GM19395 (cell line): ENCODE measurements at regions not wholly inside any gene's neighbourhood (a gene's known extent, or its start where the extent isn't known, plus 50 kb on each side); places are given as distances from the start of the nearest gene placed in this dataset.

ENCODE experiments used
- ATAC-seq: cut with Tn5 transposase; IDR thresholded peaks from one replicate; pipeline ENCODE4 v1.9.1; 2021; ENCODE audit warnings: mild to moderate bottlenecking, moderate library complexity; ENCODE audit not compliant: unreplicated experiment

DNA sequence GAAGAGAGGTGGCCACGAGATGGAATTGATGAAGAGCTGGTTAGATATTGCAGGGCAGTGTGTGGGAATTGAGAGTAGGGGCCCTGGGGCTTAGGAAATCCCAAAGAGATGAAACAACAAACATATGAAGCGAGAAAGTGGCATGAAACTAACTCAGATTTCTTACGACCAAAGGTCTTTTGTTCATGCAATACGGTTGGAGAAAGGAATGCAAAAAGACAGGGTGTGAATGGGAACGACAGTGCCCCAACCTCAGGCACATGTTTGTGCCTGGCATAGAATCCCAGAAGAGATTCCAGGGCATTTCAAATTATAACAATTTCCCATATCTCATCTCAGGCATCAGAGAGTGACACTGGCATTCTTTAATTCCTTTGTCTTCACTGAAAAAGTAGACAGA lies 199.2 kb downstream of the ACTL7B start:
- ATAC-seq, result no peak

DNA sequence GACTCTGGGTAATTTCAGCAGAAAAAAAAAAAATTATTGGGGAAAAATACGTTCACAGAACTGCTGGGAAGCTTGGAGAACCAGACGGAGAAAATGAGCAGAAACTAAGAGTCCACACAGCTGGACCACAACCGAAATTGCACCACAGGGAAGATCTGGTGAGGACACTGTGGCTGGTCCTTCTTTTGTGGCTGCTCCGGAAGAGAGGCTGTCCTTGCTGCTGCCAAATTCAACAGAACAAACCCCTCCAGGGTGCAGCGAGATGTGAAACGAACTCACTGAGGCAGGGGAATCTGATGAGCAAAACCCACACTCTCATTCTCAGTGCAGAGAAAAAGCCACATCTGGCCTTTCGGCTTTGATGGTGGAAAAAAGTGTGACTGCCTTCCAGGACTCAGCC lies 200.0 kb downstream of the ACTL7B start:
- ATAC-seq, result no peak

DNA sequence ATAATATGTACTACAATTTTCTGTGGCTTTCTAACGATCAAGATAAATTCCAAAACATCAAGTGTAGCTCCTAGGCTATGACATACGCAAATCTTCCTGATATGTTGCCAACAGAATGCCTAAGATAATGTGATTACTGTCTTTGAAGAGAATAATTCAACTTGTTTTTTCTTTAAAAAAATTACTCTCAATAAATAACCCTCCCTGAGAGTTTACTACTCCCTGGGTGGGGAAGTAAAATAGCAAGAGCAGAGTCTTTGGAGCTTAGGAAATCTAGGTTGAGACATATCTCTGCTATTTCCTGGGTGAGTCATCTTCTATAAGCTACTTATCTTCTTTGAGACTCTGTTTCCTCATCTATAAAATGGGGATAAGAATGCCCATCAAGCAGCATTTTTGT lies 201.2 kb downstream of the ACTL7B start:
- no peak for ATAC-seq

DNA sequence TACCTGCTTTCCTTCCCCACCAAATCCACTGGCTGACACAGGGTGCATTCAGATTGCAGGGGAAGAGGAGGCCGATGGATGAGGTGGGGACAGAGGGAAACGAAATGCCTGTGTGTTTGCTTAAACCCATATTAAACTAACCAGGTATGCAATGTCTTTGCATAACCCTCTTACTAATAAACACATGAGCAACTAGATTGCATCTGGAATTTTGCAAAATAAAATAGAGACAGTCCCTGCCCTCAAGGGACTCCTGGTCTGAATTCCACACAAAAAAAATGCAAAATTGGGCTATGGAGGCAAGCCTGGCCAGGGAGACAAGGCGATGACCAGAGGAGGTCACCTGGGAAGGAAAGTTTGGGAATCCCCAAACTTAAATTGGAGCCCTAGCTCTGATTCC lies 202.9 kb downstream of the ACTL7B start:
- no peak for ATAC-seq

DNA sequence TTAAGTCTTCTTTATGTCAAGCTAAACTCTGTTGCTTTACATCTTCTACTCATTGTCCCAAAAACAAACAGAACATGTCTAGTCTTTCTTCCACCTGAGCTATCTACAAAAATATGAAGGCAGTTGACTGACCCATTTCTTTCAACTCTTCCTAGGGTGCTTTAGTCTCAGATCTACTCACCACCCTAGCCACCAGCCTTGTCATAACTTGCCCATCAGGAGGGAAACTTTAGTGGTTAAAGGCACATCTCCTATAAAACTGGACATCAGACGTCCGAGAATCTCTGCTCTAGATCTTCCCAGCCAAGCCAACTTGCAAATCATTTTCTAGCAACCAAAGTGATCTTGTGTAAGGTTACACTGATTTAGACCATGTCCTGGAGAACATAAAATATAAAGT lies 205.0 kb downstream of the ACTL7B start:
- no peak for ATAC-seq

DNA sequence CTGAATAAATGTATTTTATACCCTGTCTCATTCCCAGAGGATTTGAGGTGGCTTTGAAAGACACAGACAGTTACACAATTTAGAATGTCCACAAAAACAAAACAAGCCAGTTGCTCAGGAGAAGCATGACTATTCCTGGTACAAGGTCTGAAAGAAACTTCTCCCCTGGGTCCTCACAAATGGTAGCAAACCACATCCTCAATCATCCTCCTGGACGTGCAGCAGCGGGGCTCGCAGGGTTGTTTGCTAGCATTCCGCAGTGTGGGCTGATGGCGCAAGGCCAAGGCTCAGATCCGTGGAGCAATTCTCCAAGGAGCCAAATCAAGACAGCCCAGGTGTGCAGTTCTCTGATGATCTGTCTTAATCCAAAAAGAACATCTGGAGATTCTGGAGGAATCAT lies 210.3 kb downstream of the ACTL7B start:
- ATAC-seq, result no peak

DNA sequence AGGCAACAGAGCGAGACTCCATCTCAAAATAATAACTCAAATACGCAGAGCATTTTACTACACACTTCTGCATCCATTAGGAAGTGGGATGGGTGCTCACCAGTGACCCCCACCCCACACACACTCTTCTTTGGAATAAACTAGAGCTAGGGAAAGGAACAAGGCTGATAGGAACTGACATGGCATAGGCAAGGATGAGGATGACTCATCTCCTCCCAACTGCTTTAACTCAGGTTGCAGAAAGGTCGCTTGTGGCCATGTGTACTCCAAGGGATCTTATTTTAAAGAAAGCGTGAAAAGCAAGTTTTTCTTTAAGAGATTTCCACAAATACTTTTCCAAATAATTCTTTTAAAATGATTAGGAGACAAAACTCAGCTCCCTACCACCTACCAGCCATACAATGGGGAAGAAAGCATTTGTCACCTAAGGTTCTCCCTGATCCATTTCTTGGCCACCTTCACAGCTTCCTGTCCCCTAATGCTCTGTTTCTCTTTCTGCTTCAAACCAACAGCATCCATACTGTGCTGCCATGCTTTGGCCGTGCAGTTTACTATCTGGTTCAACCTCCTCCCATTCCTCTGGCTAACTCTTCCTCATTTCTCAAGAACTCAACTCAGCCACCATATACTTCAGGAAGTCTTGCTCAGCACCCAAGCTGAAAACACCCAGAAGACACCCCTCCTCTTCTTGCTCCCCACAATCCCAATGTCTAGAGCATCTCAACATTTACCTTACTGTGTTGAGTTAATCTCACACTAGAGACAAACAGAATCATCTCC lies 211.9 kb downstream of the ACTL7B start:
- ATAC-seq, result no peak

DNA sequence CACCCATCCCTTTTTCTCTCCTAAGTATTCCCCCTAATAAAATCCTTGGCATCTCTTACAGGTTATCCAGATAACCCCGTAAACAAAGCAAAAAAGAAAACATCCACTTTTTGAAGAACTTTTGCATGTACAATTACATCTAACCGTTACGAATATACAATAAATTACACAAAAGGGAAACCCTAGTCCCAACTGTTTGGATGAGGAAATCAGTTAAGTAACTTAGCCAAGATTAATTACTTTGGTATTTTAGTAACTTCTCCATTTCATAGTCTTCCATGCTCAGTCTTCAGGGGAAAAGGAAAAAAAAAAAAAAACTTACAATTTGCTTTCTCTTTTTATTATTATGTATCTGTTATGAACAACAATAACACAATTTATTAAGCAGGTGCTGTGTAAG lies 212.9 kb downstream of the ACTL7B start:
- ATAC-seq, result no peak

DNA sequence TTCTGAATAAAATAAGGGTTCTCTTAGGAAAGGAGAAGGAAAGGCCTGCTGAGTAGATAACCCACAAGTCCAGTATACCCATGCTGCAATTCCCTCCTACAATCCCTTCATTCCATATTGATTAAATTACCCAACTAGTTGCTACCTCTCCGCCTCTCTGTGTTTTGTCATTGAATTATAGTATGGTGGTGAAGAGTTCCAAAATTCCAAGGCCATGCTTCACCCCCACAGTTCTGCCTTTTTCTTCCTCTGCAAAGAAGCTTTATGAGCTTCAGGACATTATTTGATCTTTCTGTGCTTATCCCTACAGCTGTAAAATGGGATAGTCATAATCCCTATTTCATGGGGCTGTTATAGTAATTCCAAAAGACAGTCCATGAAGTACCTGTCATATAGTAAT lies 215.6 kb downstream of the ACTL7B start:
- ATAC-seq, result no peak

DNA sequence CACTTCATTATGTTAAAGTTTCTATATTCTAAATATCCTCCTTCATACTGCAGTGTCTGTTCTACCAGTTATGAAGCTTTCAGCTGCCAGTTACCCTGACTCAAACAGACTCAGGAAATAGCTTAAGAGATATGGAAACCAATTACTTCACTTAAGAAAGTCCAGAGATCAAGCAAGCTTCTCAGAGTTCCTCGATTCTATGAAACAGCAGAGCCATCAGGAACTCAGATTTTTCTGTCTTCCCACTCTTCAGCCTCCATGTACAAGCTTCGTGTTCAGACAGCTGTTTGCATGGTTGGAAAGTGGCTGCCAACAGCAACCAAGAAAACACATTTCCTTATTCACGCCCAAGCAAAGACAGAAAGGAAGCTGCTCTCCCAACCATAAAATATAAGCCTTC lies 216.1 kb downstream of the ACTL7B start:
- no peak for ATAC-seq

DNA sequence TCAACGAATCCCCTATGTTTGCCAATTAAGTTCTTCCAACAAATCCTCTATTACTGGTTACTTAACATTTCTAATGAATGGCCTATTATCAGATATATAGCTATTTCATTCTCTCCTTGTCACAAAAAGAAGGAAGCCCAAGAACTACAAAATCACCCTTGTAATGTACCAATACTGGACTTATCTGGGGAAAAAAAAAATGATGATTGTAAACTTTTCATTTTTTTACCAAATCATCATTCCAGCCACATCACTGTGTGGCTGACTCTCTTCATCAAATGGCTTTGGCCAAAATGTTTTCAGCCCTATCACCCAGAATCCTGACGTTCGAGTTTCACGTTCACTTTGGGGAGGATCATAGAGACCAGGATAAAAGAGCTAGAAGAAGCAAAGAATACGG lies 216.7 kb downstream of the ACTL7B start:
- ATAC-seq, result no peak

DNA sequence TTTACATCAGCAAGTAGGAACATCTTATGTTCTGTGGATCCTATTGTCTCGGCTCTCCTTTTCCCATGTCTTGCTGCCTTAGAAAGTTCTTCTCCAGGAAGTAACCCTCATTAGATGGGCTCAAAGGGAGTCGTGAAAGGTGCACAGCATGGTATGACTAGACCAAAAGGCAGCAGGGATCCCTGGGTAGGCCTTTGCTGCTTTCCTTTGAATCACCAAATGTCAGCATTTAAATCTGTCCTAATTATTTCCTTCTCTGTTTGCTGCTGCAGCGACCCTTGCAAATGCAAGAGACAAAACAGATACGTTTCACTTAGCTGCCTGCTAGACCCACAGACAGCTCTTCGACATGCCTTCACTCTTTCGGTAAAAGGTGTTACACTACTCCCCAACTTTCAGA lies 218.4 kb downstream of the ACTL7B start:
- ATAC-seq, result no peak

DNA sequence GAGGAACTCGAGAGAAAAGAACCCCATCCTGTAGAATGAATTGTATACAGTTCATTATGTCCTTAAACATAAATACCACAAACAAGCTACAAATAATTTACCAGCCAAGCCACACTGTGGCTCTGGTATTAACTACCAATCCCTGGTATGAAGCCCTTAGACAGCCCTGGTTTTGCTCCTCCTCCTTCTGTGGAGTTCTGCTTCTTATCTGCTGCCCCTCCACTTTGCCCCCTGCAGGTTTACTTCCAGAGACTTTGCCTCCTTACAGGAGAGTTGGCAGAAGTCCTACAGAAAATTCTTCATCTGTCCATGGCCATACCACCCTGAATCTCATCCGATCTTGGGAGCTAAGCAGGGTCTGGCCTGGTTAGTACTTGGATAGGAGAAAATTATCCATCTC lies 219.8 kb downstream of the ACTL7B start:
- no peak for ATAC-seq

DNA sequence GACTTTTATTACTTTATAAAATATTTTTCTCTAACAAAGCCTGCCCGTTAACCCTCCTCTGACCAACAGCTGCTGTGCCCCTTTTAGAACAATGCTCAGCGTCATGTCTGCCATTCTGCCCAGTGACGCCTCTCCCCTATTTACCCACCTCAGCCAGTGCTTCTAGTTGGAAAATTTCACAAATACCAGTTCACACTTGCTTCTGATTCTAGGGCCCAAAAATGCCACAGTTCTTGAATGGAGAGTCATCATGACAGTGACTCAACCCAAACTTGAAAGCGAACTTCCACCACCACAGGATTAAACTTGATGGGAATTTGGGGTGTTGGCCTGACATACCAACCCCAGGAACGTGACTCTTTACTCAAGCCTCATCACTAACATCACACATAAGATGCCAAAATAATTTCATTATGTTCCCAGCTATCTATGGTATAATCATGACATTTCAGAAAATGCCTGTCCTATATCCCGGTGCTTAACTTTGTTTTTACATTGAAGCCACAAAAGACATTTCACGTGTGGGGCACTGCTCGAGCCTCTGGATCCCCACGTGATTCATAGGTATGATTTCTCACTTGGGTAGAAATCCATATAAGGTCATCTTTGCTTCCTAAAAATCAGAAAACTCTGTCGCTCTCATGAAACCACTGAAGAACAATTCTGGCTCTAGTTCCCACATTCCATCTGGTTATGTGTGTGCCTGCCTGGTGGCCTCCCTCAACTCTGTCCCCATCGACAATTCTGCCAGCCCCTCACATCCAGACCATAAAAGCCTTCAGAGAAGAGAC lies 220.9 kb downstream of the ACTL7B start:
- no peak for ATAC-seq

DNA sequence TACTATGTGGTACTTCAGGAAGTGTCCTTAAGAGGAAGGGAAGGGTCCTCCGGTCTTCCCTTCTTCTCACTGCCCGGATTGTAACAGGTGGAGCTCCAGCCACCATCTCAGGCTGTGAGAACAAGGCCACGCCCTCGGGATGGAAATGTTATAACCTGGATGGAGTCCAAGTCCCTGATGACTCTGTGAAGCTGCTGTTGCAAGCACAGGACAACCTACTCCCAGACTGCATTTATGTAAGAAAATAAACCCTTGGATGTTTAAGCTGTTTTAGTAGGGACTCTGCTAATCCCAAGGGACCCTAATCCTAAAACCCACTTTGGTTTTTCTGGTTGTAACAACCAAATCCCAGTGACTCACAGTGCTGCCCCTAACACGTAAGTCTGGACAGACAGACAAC lies 221.6 kb downstream of the ACTL7B start:
- no peak for ATAC-seq

DNA sequence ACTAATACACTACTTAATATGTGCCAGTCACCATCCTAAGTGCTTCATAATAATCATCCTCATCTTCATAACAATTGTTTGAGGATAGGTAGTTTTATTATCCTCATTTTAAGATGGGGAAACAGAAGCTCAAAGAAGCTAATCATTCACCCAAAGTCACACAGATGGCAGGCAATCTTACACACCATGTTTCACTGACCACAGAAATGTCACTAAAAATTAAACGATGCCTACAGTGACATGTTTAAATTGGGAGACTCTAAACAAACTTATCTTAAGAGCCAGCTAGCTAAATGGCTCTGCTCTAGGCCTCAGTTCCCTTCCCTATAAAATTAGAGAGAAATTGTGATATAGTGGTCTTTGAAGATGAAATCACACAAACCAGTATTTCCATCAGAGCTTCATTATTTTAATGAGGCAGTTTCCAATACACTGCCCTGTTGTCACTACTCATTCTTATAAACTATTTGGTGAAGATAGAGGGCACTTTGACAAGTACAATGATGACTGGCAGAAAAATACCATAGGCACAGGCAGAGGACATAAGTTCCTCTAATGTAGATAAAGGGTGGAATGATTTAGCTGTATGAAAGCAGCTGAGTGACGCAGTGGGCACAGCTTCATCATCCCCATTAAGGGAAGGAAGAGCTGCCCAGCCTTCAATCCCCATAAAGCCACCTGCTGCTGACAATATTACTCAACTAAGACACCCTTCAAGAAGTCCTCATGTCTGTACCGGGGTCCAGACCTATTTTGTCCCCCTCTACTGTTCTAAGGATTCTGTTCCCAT lies 224.1 kb downstream of the ACTL7B start:
- no peak for ATAC-seq

DNA sequence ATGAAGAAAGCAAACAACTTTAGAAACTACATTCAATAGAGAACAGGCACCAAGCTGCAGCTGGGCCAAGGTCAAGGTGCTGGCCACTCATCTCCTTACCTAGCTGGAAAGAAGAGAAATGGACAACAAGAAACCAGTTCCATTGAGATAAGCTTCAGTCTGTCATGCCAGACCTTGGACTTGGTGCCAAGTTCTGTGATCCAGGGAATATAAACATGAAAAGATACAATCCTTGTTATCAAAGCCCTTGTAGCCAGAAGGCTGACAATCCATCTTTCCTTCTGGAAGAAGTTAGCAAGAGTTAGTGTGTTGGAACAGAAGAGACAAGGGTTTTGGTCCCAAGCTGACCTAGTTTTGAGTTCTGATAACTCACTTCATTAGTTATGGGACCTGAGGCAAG lies 227.5 kb downstream of the ACTL7B start:
- ATAC-seq, result no peak

DNA sequence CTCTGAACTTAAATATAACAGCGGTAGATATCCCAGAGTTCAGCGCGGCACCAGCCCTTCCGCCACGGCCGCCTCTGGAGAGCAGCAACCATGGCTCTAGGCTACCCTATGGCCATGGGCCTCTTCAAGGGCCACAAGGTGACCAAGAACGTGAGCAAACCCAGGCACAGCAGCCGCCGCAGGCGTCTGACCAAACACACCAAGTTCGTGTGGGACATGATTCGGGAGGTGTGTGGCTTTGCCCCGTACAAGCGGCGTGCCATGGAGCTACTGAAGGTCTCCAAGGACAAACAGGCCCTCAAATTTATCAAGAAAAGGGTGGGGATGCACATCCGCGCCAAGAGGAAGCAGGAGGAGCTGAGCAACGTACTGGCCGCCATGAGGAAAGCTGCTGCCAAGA lies 229.0 kb downstream of the ACTL7B start:
- no peak for ATAC-seq

DNA sequence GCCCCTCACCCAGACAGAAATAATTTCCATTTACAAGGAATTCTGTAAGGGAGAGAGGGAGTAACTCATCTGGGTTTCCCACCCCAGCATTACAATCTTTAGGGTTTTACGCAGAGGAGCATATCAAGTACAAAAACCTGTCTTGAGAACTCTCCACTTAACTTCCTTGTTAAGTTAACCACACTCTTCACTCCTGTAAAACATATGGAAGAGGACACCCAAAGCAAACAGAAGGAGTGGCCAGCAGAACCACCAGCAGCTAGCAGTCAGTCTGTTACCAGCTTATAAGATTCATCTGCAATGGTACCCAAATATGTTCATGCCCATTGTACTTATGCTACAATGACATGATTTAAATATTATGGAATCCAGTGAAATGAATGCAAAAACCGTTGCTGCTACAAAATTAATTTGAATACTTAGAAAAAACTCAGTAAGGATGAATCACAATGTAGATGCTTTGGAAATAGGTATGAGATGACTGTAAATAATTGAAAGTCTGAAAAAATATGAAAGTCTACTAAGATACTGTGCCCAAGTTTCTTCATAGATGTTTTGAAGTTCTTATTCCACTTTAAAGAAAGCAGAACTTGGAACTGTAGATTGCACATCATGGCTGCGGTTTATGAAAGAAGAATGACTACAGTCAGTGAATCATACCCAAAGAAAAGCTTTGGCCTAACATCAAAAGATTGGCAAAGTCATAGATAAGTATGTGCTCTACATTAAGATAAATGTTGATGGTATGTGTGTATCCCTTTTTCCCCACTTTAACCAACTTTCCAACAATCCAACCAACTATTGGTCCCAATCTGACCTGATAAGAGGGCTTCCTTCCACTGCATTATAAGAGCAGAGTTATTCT lies 233.6 kb downstream of the ACTL7B start:
- ATAC-seq, result no peak

DNA sequence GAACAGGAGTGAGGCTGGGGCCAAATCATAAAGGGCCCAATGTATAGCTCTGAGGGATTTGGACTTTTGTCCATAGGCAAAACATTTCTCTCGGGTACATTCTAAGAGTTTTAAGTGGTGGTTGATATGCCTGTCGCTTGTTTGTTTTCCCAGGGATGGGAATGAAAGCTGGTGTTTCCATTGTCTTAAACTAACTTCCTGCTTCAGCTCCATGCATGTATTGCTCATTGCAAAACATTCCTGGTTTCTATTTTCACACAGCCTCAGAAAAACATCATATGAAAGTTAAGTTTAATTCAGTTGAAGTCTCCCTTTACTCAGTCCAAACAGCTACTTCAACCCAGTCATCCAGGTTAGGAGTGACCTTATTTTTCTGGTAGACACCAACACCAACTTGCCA lies 235.0 kb downstream of the ACTL7B start:
- no peak for ATAC-seq
